ENCODE measurements at regions not wholly inside any gene's neighbourhood (a gene's known extent, or its start where the extent isn't known, plus 50 kb on each side); places are given as distances from the start of the nearest gene placed in this dataset.

GRCh38 chr9:86600291-86600690 lies 246.1 kb upstream of the TUT7 start:
- DNase-seq (ENCODE audit: low read depth), result peak; percentile 69
- no peak for TF ChIP-seq CTCF (conservative IDR thresholded peaks at IDR 0.05; ENCODE audit: control insufficient read depth, insufficient read depth, low read depth, low read length)
- no peak overlapping the region for H3K4me3 ChIP-seq (ENCODE audit: control insufficient read depth, low read depth, low read length)

GRCh38 chr9:86599561-86599960 lies 245.4 kb upstream of the TUT7 start:
- no peak overlapping the region for H3K4me3 ChIP-seq (ENCODE audit: control insufficient read depth, low read depth, low read length)
- DNase-seq (ENCODE audit: low read depth), result no peak
- no peak for TF ChIP-seq CTCF (conservative IDR thresholded peaks at IDR 0.05; ENCODE audit: control insufficient read depth, insufficient read depth, low read depth, low read length)

GRCh38 chr9:86598411-86599239 lies 244.4 kb upstream of the TUT7 start:
- TF ChIP-seq CTCF (conservative IDR thresholded peaks at IDR 0.05; ENCODE audit: control insufficient read depth, insufficient read depth, low read depth, low read length), result no peak
- DNase-seq (ENCODE audit: low read depth), result peak; percentile 60
- no peak overlapping the region for H3K4me3 ChIP-seq (ENCODE audit: control insufficient read depth, low read depth, low read length)

DNA sequence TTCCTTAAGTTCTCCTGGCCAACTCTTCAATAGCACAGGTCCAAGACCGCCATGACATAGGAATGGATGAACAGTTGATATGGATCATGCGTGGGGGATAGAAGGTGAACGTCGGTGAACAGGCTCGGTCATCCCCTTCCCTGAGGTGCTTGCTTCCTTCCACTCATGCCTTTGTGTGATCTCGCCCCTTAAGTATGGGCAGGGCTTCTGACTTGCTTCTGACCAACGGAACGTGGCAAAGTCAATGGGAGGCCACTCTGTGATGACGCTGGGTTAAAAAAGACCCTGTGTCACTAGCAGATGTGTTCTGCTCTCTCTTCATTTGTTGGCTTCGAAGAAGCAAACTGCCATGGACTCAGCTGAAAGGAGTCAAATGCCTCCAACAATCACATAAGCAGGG lies 240.5 kb upstream of the TUT7 start:
- DNase-seq (ENCODE audit: low read depth), result no peak
- H3K4me3 ChIP-seq (ENCODE audit: control insufficient read depth, low read depth, low read length), result no peak overlapping the region
- TF ChIP-seq CTCF (conservative IDR thresholded peaks at IDR 0.05; ENCODE audit: control insufficient read depth, insufficient read depth, low read depth, low read length), result no peak

GRCh38 chr9:86591472-86591871 lies 237.3 kb upstream of the TUT7 start:
- DNase-seq (ENCODE audit: low read depth), result peak; percentile 31
- no peak for TF ChIP-seq CTCF (conservative IDR thresholded peaks at IDR 0.05; ENCODE audit: control insufficient read depth, insufficient read depth, low read depth, low read length)

DNA sequence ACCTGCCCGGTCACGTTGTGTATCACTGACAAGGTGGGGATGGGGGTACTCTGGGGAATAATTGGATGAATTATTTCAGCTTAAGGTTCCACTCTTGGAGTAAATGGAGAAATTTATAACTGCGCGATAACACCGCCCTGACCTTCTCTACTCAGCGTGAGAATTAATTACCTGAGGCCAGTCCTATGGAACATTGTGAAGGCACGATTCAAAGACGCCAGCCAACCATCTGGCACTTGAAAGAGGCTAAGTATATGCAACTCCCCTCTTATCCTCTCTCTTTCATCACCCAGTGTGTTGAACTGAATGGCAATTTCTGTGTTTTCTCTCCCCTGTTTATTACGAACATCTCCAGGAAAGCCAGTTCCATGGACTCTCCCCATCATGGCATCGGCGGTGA lies 235.5 kb upstream of the TUT7 start:
- no peak for TF ChIP-seq CTCF (conservative IDR thresholded peaks at IDR 0.05; ENCODE audit: control insufficient read depth, insufficient read depth, low read depth, low read length)
- DNase-seq (ENCODE audit: low read depth), result no peak
- no peak overlapping the region for H3K4me3 ChIP-seq (ENCODE audit: control insufficient read depth, low read depth, low read length)

More at GRCh38 chr9:86591472-86591871, 237.3 kb upstream of the TUT7 start:
- no peak overlapping the region for H3K4me3 ChIP-seq (ENCODE audit: control insufficient read depth, low read depth, low read length)
